WTC11 (cell line): ENCODE measurements at regions not wholly inside any gene's neighbourhood (a gene's known extent, or its start where the extent isn't known, plus 50 kb on each side); places are given as distances from the start of the nearest gene placed in this dataset.

Source experiments
- ATAC-seq: fragments of 200-7000 bp; cut with Tn5 transposase; 2 replicates; pipeline ENCODE4 v1.10.0; 2021; ENCODE audit warnings: mild to moderate bottlenecking, moderate library complexity
- CTCF ChIA-PET: fragments of 300-600 bp; sonication (Branson Sonifier 250); formaldehyde crosslinking; loops from one replicate; lab custom pipeline; 2021; ENCODE audit warnings: antibody characterized with exemption; lab: Charles Lee
- POLR2A ChIA-PET: fragments of 350-600 bp; sonication (Branson Sonifier 250); formaldehyde crosslinking; loops from one replicate; lab custom pipeline; 2021; ENCODE audit warnings: antibody characterized with exemption; lab: Charles Lee
- DNase-seq: peaks from one replicate; pipeline ENCODE4 v3.0.0; 2021; ENCODE audit warnings: low spot score
- H3K27ac Mint-ChIP-seq: 2 replicates; pipeline ENCODE4 v1.8.0; 2021; ENCODE audit warnings: mixed read lengths
- H3K27me3 Mint-ChIP-seq: 2 replicates; pipeline ENCODE4 v1.8.0; 2021; ENCODE audit warnings: low read depth, mild to moderate bottlenecking, moderate library complexity, mixed read lengths
- H3K36me3 Mint-ChIP-seq: 2 replicates; pipeline ENCODE4 v1.8.0; 2021; ENCODE audit warnings: mixed read lengths
- H3K4me1 Mint-ChIP-seq: 2 replicates; pipeline ENCODE4 v1.8.0; 2022; ENCODE audit warnings: mixed read lengths
- H3K4me3 Mint-ChIP-seq: 2 replicates; pipeline ENCODE4 v1.8.0; 2021; ENCODE audit warnings: mild to moderate bottlenecking, moderate library complexity, mixed read lengths
- H3K9me3 Mint-ChIP-seq: 2 replicates; pipeline ENCODE4 v1.8.0; 2021; ENCODE audit warnings: mixed read lengths
- ATF3 ChIP-seq: sonication (generic); formaldehyde crosslinking; conservative IDR thresholded peaks from 2 replicates; pipeline ENCODE4 v1.8.1; 2022; ENCODE audit warnings: mild to moderate bottlenecking, missing genetic modification reagents
- ATF6 ChIP-seq: sonication (generic); formaldehyde crosslinking; IDR thresholded peaks from 2 replicates; pipeline ENCODE4 v1.8.1; 2023; ENCODE audit warnings: mild to moderate bottlenecking, missing genetic modification reagents
- GRHL2 ChIP-seq: fragments of 250-450 bp; sonication (Bioruptor Pico); IDR thresholded peaks from 2 replicates; pipeline ENCODE4 v1.8.0; 2022; ENCODE audit warnings: mild to moderate bottlenecking, moderate library complexity; ENCODE audit not compliant: insufficient replicate concordance, severe bottlenecking
- GTF2I ChIP-seq: fragments of 250-450 bp; sonication (Bioruptor Pico); conservative IDR thresholded peaks from 2 replicates; pipeline ENCODE4 v1.4.0; 2021; ENCODE audit warnings: mild to moderate bottlenecking
- NR1H2 ChIP-seq: sonication (generic); formaldehyde crosslinking; IDR thresholded peaks from 2 replicates; pipeline ENCODE4 v1.9.0; 2021; ENCODE audit warnings: mild to moderate bottlenecking, moderate library complexity, missing genetic modification reagents
- NR3C1 ChIP-seq: sonication (generic); formaldehyde crosslinking; conservative IDR thresholded peaks from 2 replicates; pipeline ENCODE4 v1.8.1; 2023; ENCODE audit warnings: low read depth, mild to moderate bottlenecking, missing genetic modification reagents
- PREB ChIP-seq: sonication (generic); formaldehyde crosslinking; IDR thresholded peaks from 2 replicates; pipeline ENCODE4 v1.8.1; 2022; ENCODE audit warnings: mild to moderate bottlenecking, missing genetic modification reagents, moderate library complexity, borderline replicate concordance
- SP1 ChIP-seq: sonication (generic); formaldehyde crosslinking; conservative IDR thresholded peaks from 2 replicates; pipeline ENCODE4 v1.8.1; 2022; ENCODE audit warnings: missing genetic modification reagents
- TCF7 ChIP-seq: sonication (generic); formaldehyde crosslinking; IDR thresholded peaks from 2 replicates; pipeline ENCODE4 v1.8.0; 2022; ENCODE audit warnings: mild to moderate bottlenecking, low read depth, missing genetic modification reagents, moderate library complexity
- ZNF138 ChIP-seq: sonication (generic); formaldehyde crosslinking; conservative IDR thresholded peaks from 2 replicates; pipeline ENCODE4 v1.8.1; 2022; ENCODE audit warnings: mild to moderate bottlenecking, moderate library complexity, missing genetic modification reagents
- ZNF425 ChIP-seq: fragments of 250-450 bp; sonication (Bioruptor Pico); conservative IDR thresholded peaks from 2 replicates; pipeline ENCODE4 v1.9.0; 2021; ENCODE audit warnings: mild to moderate bottlenecking
- ZNF671 ChIP-seq: fragments of 250-450 bp; sonication (Bioruptor Pico); IDR thresholded peaks from 2 replicates; pipeline ENCODE4 v1.8.0; 2021; ENCODE audit warnings: mild to moderate bottlenecking

GRCh38 chrX:45731448-45731847 lies 530.8 kb upstream of the DIPK2B start (continued):
- TF ChIP-seq ZNF425 (no peak), NR3C1 (CRISPR knock-in tag) (no peak), ATF6 (no peak), ATF3 (CRISPR knock-in tag) (no peak), GTF2I (CRISPR knock-in tag) (no peak)

- DNase-seq = no peak
- no peaks in the 10 kb centered on the region for H3K9me3 Mint-ChIP-seq
Observed at GRCh38 chrX:45727761-45728160, 527.1 kb upstream of the DIPK2B start.

GRCh38 chrX:45722471-45722870 lies 521.8 kb upstream of the DIPK2B start:
- no peak for ATAC-seq
- no peak overlapping the region for H3K27ac Mint-ChIP-seq
- H3K9me3 Mint-ChIP-seq = no peaks in the 10 kb centered on the region
- no peak for DNase-seq
- H3K27me3 Mint-ChIP-seq = no peaks in the 10 kb centered on the region
- no peak overlapping the region for H3K4me3 Mint-ChIP-seq
- ChIA-PET POLR2A (no interaction called here), CTCF (no interaction called here)
- no peak for TF ChIP-seq ATF6
- TF ChIP-seq TCF7 (CRISPR knock-in tag) = no peak
- TF ChIP-seq GRHL2 (CRISPR knock-in tag) = no peak
- no peak for TF ChIP-seq NR1H2
- no peak for TF ChIP-seq PREB (CRISPR knock-in tag)
- no peak for TF ChIP-seq ZNF138 (CRISPR knock-in tag)
- TF ChIP-seq SP1 (CRISPR knock-in tag) = no peak
- no peak for TF ChIP-seq GTF2I (CRISPR knock-in tag)
- peaks cover 9% of the 10 kb centered on the region for H3K4me1 Mint-ChIP-seq
- H3K36me3 Mint-ChIP-seq = no peaks in the 10 kb centered on the region

More at GRCh38 chrX:45727761-45728160, 527.1 kb upstream of the DIPK2B start:
- ChIA-PET POLR2A (no interaction called here), CTCF (no interaction called here)
- Mint-ChIP-seq H3K4me1 (peaks cover 6% of the 10 kb centered on the region), H3K4me3 (no peak overlapping the region), H3K27ac (no peak overlapping the region), H3K27me3 (no peaks in the 10 kb centered on the region), H3K36me3 (no peaks in the 10 kb centered on the region)
- no peak for TF ChIP-seq ZNF671 (CRISPR knock-in tag)
- no peak for ATAC-seq
